ENCODE measurements at regions not wholly inside any gene's neighbourhood (a gene's known extent, or its start where the extent isn't known, plus 50 kb on each side); places are given as distances from the start of the nearest gene placed in this dataset.

DNA sequence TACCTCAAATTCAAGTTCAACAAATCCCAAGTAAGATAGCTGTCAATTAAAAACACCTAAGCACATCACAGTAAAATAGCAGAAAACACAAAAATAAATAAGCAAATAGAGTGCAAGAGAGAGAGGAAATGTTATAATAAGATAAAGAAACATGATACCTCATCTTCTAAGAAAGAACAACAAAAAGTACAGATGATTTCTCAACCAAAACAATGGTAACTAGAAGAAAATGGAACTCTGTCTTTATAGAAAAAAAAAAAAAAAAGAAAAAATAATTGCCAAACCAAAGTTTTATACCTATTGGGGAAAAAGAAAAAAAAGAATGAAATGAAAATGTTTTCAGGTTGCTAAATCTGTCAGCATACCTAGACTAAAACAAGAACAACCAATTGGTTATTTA is 1253.5 kb upstream of the CDH2 start:
- no peak for TF ChIP-seq ZNF543 (CRISPR knock-in tag; IDR thresholded peaks at IDR 0.05)
- no peak for TF ChIP-seq SP1 (IDR thresholded peaks at IDR 0.05)
- TF ChIP-seq SP1 (CRISPR knock-in tag; IDR thresholded peaks at IDR 0.05) = no peak
- no peak for TF ChIP-seq ZNF75D (CRISPR knock-in tag; IDR thresholded peaks at IDR 0.05; ENCODE audit: borderline replicate concordance)
- no peak for TF ChIP-seq EZH2 (conservative IDR thresholded peaks at IDR 0.05; ENCODE audit: low read depth, low read length)
- no peak for TF ChIP-seq GTF2F1 (IDR thresholded peaks at IDR 0.05; ENCODE audit: low read length)
